ENCODE measurements at regions not wholly inside any gene's neighbourhood (a gene's known extent, or its start where the extent isn't known, plus 50 kb on each side); places are given as distances from the start of the nearest gene placed in this dataset.

DNA sequence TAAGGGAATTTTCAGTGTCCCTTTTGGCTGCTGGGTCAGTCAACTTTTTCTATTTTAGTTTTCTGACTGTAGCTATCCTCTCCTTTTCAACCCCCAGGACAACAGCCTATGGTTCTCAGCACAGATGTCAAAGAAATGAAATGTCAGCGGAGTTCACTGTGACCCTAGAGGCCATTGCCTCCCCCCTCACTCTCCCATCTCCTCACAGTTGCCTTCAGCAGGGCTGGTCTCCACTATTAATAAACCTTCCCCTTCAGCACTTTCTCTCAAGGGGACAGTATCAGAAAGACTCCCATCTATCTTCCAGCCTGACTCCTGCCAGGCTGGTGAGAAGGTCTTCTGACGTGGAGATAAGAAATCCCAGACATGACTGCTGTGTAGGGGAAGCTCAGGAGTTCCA, 137.1 kb upstream of the WSCD2 start:
- Mint-ChIP-seq H3K27me3 (ENCODE audit: unreplicated experiment) (peaks cover 2% of the 10 kb centered on the region), H3K4me1 (ENCODE audit: low read depth, unreplicated experiment) (no peaks in the 10 kb centered on the region), H3K27ac (ENCODE audit: unreplicated experiment) (no peak overlapping the region), H3K4me3 (ENCODE audit: unreplicated experiment) (no peak overlapping the region), H3K9me3 (ENCODE audit: unreplicated experiment) (peaks cover 2% of the 10 kb centered on the region), H3K36me3 (ENCODE audit: unreplicated experiment) (no peaks in the 10 kb centered on the region)
- TF ChIP-seq, protein P1, sequence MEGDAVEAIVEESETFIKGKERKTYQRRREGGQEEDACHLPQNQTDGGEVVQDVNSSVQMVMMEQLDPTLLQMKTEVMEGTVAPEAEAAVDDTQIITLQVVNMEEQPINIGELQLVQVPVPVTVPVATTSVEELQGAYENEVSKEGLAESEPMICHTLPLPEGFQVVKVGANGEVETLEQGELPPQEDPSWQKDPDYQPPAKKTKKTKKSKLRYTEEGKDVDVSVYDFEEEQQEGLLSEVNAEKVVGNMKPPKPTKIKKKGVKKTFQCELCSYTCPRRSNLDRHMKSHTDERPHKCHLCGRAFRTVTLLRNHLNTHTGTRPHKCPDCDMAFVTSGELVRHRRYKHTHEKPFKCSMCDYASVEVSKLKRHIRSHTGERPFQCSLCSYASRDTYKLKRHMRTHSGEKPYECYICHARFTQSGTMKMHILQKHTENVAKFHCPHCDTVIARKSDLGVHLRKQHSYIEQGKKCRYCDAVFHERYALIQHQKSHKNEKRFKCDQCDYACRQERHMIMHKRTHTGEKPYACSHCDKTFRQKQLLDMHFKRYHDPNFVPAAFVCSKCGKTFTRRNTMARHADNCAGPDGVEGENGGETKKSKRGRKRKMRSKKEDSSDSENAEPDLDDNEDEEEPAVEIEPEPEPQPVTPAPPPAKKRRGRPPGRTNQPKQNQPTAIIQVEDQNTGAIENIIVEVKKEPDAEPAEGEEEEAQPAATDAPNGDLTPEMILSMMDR (IDR thresholded peaks at IDR 0.05; ENCODE audit: partially characterized antibody, unreplicated experiment): no peak
- no peak for DNase-seq

DNA sequence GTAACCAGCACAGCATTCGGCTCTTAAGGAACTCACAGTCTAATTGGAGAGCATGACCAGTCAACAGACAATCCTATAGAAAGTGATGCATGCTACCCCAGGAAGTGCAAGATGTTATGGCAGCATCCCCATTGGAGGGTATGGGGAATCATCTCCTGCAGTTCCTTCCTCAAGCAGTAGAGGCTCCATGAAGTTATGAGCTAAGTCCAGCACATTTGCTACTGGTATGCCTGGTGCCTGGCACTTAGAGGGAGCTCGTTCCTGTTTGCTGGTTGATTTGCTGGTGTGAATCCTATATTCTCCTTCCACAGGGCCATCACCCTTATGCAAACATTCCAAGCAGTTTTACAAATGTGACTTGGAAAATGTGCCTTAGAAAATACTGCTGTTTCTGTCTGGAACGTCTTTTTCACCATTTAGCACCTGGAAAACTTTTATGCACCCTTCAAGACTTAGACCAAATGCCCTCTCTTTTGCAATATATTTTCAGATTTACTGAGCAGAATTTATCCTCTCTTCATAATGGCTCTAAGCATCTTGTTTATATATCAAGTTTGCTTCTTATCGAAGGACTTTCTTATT, 136.1 kb upstream of the WSCD2 start:
- Mint-ChIP-seq H3K4me1 (ENCODE audit: low read depth, unreplicated experiment) (no peaks in the 10 kb centered on the region), H3K27ac (ENCODE audit: unreplicated experiment) (no peak overlapping the region)

DNA sequence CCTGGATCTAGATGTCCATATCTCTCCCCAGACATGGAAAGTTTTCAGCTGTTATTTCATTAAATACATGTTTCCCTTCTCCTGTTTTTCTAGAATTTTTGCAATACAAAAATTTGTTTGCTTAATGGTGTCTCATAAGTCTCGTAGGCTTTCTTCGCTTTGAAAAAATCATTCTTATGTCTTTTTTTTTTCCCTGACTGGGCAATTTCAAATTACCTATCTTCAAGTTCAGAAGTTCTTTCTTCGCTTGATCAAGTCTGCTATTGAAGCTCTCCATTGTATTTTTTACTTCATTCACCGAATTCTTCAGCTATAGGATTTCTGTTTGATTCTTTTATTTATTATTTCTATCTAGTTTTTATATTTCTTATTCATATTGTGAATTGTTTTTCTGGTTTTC, 130.2 kb upstream of the WSCD2 start:
- Mint-ChIP-seq H3K36me3 (ENCODE audit: unreplicated experiment) (no peaks in the 10 kb centered on the region), H3K4me3 (ENCODE audit: unreplicated experiment) (no peak overlapping the region), H3K27me3 (ENCODE audit: unreplicated experiment) (no peaks in the 10 kb centered on the region), H3K9me3 (ENCODE audit: unreplicated experiment) (no peaks in the 10 kb centered on the region), H3K4me1 (ENCODE audit: low read depth, unreplicated experiment) (no peaks in the 10 kb centered on the region), H3K27ac (ENCODE audit: unreplicated experiment) (no peak overlapping the region)
- no peak for DNase-seq
- TF ChIP-seq, protein P1 (IDR thresholded peaks at IDR 0.05; ENCODE audit: partially characterized antibody, unreplicated experiment): no peak

More for the DNA sequence above, 136.1 kb upstream of the WSCD2 start:
- Mint-ChIP-seq H3K27me3 (ENCODE audit: unreplicated experiment) (peaks cover 2% of the 10 kb centered on the region), H3K36me3 (ENCODE audit: unreplicated experiment) (no peaks in the 10 kb centered on the region), H3K9me3 (ENCODE audit: unreplicated experiment) (peaks cover 2% of the 10 kb centered on the region), H3K4me3 (ENCODE audit: unreplicated experiment) (no peak overlapping the region)
- DNase-seq: peak; percentile 34
- TF ChIP-seq, protein P1 (IDR thresholded peaks at IDR 0.05; ENCODE audit: partially characterized antibody, unreplicated experiment): peak; percentile 77

DNA sequence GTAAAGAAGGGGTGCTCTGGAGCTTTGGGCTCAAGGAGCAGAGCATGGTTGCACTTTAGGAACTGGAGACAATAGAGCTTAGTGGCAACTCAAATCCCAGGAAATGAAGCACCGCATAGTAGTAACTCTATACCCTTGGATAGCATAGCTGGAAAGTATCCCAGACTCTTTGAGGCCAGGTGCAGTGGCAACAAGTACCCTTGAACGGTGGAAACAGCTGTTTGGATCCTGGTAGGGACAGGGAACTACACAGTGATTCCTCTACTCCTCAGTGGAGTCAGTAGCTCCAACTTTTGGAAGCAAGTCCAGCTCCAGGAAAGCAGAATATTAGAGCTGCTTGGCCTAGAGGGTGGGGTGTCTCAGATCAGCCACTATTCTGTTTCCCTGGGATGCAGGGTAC, 129.0 kb upstream of the WSCD2 start:
- Mint-ChIP-seq H3K36me3 (ENCODE audit: unreplicated experiment) (no peaks in the 10 kb centered on the region), H3K4me3 (ENCODE audit: unreplicated experiment) (no peak overlapping the region), H3K27ac (ENCODE audit: unreplicated experiment) (no peak overlapping the region), H3K4me1 (ENCODE audit: low read depth, unreplicated experiment) (peaks cover 7% of the 10 kb centered on the region), H3K9me3 (ENCODE audit: unreplicated experiment) (no peaks in the 10 kb centered on the region), H3K27me3 (ENCODE audit: unreplicated experiment) (no peaks in the 10 kb centered on the region)
- TF ChIP-seq, protein P1 (IDR thresholded peaks at IDR 0.05; ENCODE audit: partially characterized antibody, unreplicated experiment): no peak
- no peak for DNase-seq

DNA sequence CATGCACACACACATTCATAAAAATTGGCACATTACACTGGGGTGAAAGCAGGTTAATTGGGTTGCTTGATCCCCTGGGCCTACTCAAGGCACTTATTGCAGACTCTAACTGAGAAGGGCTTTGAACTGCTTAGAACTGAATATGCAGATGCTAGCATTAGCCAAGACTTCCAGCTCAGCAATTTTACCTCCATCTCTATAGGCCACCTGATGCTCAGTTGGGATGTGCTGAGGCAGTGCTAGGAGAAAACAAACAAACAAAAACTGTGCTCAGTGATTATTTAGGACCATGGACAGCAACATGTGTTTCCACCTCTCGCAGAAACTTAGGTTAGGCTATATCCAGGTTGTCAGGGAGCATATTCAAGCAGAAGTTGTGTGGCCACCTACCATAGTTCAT, 124.8 kb upstream of the WSCD2 start:
- Mint-ChIP-seq H3K4me1 (ENCODE audit: low read depth, unreplicated experiment) (peaks cover 7% of the 10 kb centered on the region), H3K27ac (ENCODE audit: unreplicated experiment) (no peak overlapping the region), H3K9me3 (ENCODE audit: unreplicated experiment) (no peaks in the 10 kb centered on the region), H3K4me3 (ENCODE audit: unreplicated experiment) (no peak overlapping the region), H3K36me3 (ENCODE audit: unreplicated experiment) (no peaks in the 10 kb centered on the region), H3K27me3 (ENCODE audit: unreplicated experiment) (peaks cover 2% of the 10 kb centered on the region)
- TF ChIP-seq, protein P1 (IDR thresholded peaks at IDR 0.05; ENCODE audit: partially characterized antibody, unreplicated experiment): no peak
- DNase-seq: no peak

Data from glutamatergic neuron (in vitro differentiated cells).